ENCODE measurements at regions not wholly inside any gene's neighbourhood (a gene's known extent, or its start where the extent isn't known, plus 50 kb on each side); places are given as distances from the start of the nearest gene placed in this dataset.

GRCh38 chr3:77939726-77940125, 899.8 kb downstream of the ROBO2 start:
- DNase-seq: no peak
- H3K27me3 ChIP-seq (ENCODE audit: insufficient read depth, low read depth, severe bottlenecking): no peaks in the 10 kb centered on the region
- H3K9me3 ChIP-seq (ENCODE audit: severe bottlenecking): no peaks in the 10 kb centered on the region
- no peaks in the 10 kb centered on the region for H3K36me3 ChIP-seq
- TF ChIP-seq CTCF (IDR thresholded peaks at IDR 0.05; ENCODE audit: low read depth, low read length): no peak
- no peak overlapping the region for H3K4me3 ChIP-seq (ENCODE audit: low read depth, low read length)
- no peak overlapping the region for H3K27ac ChIP-seq

GRCh38 chr3:77943598-77943997, 903.7 kb downstream of the ROBO2 start:
- no peak for TF ChIP-seq CTCF (IDR thresholded peaks at IDR 0.05; ENCODE audit: low read depth, low read length)
- no peak for DNase-seq

DNA sequence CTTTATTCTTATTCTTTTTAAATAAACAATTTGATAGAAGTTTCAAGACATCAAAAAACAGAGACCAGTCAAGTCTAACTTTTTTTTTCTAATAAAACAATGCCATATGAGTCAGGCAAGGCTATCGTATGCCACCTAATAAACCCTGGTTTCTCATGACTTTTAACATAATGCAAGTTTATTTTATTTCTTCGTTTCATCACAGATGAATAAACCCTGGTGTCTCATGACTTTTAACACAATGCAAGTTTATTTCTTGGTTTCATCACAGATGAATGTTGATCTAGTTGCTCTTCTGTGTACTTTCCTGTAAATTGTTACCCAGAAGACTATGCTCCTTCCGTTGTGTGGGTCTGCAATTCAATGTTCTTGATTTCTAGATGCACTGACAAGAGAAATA, 905.4 kb downstream of the ROBO2 start:
- H3K27me3 ChIP-seq (ENCODE audit: insufficient read depth, low read depth, severe bottlenecking): no peaks in the 10 kb centered on the region
- H3K4me3 ChIP-seq (ENCODE audit: low read depth, low read length): no peak overlapping the region
- H3K9me3 ChIP-seq (ENCODE audit: severe bottlenecking): no peaks in the 10 kb centered on the region
- no peaks in the 10 kb centered on the region for H3K36me3 ChIP-seq
- no peak for DNase-seq
- H3K27ac ChIP-seq: no peak overlapping the region
- TF ChIP-seq CTCF (IDR thresholded peaks at IDR 0.05; ENCODE audit: low read depth, low read length): no peak

More at GRCh38 chr3:77943598-77943997, 903.7 kb downstream of the ROBO2 start:
- H3K4me3 ChIP-seq (ENCODE audit: low read depth, low read length): no peak overlapping the region
- H3K36me3 ChIP-seq: no peaks in the 10 kb centered on the region
- H3K27me3 ChIP-seq (ENCODE audit: insufficient read depth, low read depth, severe bottlenecking): no peaks in the 10 kb centered on the region
- H3K9me3 ChIP-seq (ENCODE audit: severe bottlenecking): no peaks in the 10 kb centered on the region
- H3K27ac ChIP-seq: no peak overlapping the region

DNA sequence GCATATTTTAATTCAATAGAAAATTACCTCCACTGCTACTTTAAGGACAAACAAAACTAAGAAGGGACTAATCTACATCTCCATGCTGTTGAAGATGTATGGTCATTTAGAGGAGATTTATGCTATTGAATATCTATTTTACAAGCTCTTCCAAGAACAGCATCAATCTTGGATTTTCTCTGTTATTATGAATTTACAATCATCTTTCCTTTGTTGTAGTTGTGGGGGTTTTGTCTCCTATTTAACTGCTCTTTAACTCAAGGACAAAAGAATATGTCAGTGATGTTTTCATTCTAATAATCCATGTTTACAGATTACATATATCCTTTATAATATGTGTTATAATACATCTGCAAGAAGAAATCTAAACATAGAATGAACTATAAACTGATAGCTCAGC, 907.8 kb downstream of the ROBO2 start:
- no peak for DNase-seq
- no peaks in the 10 kb centered on the region for H3K27me3 ChIP-seq (ENCODE audit: insufficient read depth, low read depth, severe bottlenecking)
- no peak for TF ChIP-seq CTCF (IDR thresholded peaks at IDR 0.05; ENCODE audit: low read depth, low read length)

GRCh38 chr3:77967621-77968020, 927.7 kb downstream of the ROBO2 start:
- TF ChIP-seq CTCF (IDR thresholded peaks at IDR 0.05; ENCODE audit: low read depth, low read length): no peak
- no peak for DNase-seq
- H3K27me3 ChIP-seq (ENCODE audit: insufficient read depth, low read depth, severe bottlenecking): no peaks in the 10 kb centered on the region
- H3K9me3 ChIP-seq (ENCODE audit: severe bottlenecking): no peaks in the 10 kb centered on the region
- no peaks in the 10 kb centered on the region for H3K36me3 ChIP-seq
- no peak overlapping the region for H3K4me3 ChIP-seq (ENCODE audit: low read depth, low read length)
- no peak overlapping the region for H3K27ac ChIP-seq

More for the DNA sequence above, 907.8 kb downstream of the ROBO2 start:
- H3K36me3 ChIP-seq: no peaks in the 10 kb centered on the region
- no peaks in the 10 kb centered on the region for H3K9me3 ChIP-seq (ENCODE audit: severe bottlenecking)
- no peak overlapping the region for H3K4me3 ChIP-seq (ENCODE audit: low read depth, low read length)
- H3K27ac ChIP-seq: no peak overlapping the region

GRCh38 chr3:77976079-77976478, 936.2 kb downstream of the ROBO2 start:
- Histone ChIP-seq H3K9me3 (ENCODE audit: severe bottlenecking) (no peaks in the 10 kb centered on the region), H3K4me3 (ENCODE audit: low read depth, low read length) (no peak overlapping the region), H3K36me3 (no peaks in the 10 kb centered on the region), H3K27me3 (ENCODE audit: insufficient read depth, low read depth, severe bottlenecking) (no peaks in the 10 kb centered on the region), H3K27ac (no peak overlapping the region)
- no peak for TF ChIP-seq CTCF (IDR thresholded peaks at IDR 0.05; ENCODE audit: low read depth, low read length)
- DNase-seq: no peak
